KMS-11 (cell line): ENCODE measurements at regions not wholly inside any gene's neighbourhood (a gene's known extent, or its start where the extent isn't known, plus 50 kb on each side); places are given as distances from the start of the nearest gene placed in this dataset.
A peak's percentile ranks its signal among the peaks of the same experiment; 100 is the strongest.

ENCODE experiments used
- H2AFZ ChIP-seq: fragments of 200-600 bp; sonication (generic); 2 replicates; pipeline ENCODE4 v1.6.1; 2016; ENCODE audit warnings: antibody characterized with exemption, mixed run types, low read depth
- H3K27ac ChIP-seq: fragments of 200-600 bp; sonication (generic); 2 replicates; pipeline ENCODE4 v1.6.1; 2016; ENCODE audit warnings: mild to moderate bottlenecking, mixed run types
- H3K27me3 ChIP-seq: fragments of 200-600 bp; sonication (generic); 2 replicates; pipeline ENCODE4 v1.6.1; 2017; ENCODE audit warnings: mild to moderate bottlenecking, low read depth, mixed run types, moderate library complexity; ENCODE audit not compliant: insufficient read depth
- H3K36me3 ChIP-seq: fragments of 200-600 bp; sonication (generic); 2 replicates; pipeline ENCODE4 v1.6.1; 2017; ENCODE audit warnings: mild to moderate bottlenecking, mixed run types; ENCODE audit not compliant: insufficient read depth
- H3K4me1 ChIP-seq: fragments of 200-600 bp; sonication (generic); 2 replicates; pipeline ENCODE4 v1.6.1; 2016; ENCODE audit warnings: mild to moderate bottlenecking, low read depth, mixed run types; ENCODE audit not compliant: poor library complexity, severe bottlenecking
- H3K4me2 ChIP-seq: fragments of 200-600 bp; sonication (generic); 2 replicates; pipeline ENCODE4 v1.7.0; 2016; ENCODE audit warnings: mild to moderate bottlenecking, mixed run types
- H3K4me3 ChIP-seq: fragments of 200-600 bp; sonication (generic); IDR thresholded peaks from 2 replicates; pipeline ENCODE4 v1.6.1; 2017; ENCODE audit warnings: low read depth, low read length, mixed read lengths; ENCODE audit not compliant: insufficient read depth
- H3K79me2 ChIP-seq: fragments of 200-600 bp; sonication (generic); 2 replicates; pipeline ENCODE4 v1.6.1; 2016; ENCODE audit warnings: low read depth, mixed run types; ENCODE audit not compliant: insufficient read depth
- H3K9ac ChIP-seq: fragments of 200-600 bp; sonication (generic); 2 replicates; pipeline ENCODE4 v1.6.1; 2016; ENCODE audit warnings: mild to moderate bottlenecking, mixed run types
- H4K20me1 ChIP-seq: fragments of 200-600 bp; sonication (generic); 2 replicates; pipeline ENCODE4 v1.6.1; 2016; ENCODE audit warnings: mild to moderate bottlenecking, mixed run types; ENCODE audit not compliant: insufficient read depth
- CTCF ChIP-seq: fragments of 200-600 bp; sonication (generic); conservative IDR thresholded peaks from 2 replicates; pipeline ENCODE4 v1.6.1; 2017; ENCODE audit warnings: low read depth, mild to moderate bottlenecking, antibody characterized with exemption, low read length, moderate library complexity, mixed read lengths

GRCh38 chr7:119545118-119545517 lies 727.9 kb upstream of the KCND2 start:
- no peak for TF ChIP-seq CTCF
- no peaks in the 10 kb centered on the region for H4K20me1 ChIP-seq
- no peak overlapping the region for H3K4me2 ChIP-seq
- H3K27ac ChIP-seq, result no peak overlapping the region
- no peaks in the 10 kb centered on the region for H3K36me3 ChIP-seq
- H3K27me3 ChIP-seq, result no peaks in the 10 kb centered on the region
- H3K4me3 ChIP-seq, result no peak overlapping the region
- no peaks in the 10 kb centered on the region for H3K4me1 ChIP-seq
- no peak overlapping the region for H3K9ac ChIP-seq
- no peaks in the 10 kb centered on the region for H3K79me2 ChIP-seq
- H2AFZ ChIP-seq, result no peak overlapping the region

GRCh38 chr7:119555788-119556187 lies 717.2 kb upstream of the KCND2 start:
- Histone ChIP-seq H3K27ac (no peak overlapping the region), H3K4me2 (no peak overlapping the region), H3K4me1 (no peaks in the 10 kb centered on the region), H3K9ac (no peak overlapping the region), H3K36me3 (no peaks in the 10 kb centered on the region), H3K4me3 (no peak overlapping the region), H3K27me3 (no peaks in the 10 kb centered on the region), H3K79me2 (no peaks in the 10 kb centered on the region), H4K20me1 (no peaks in the 10 kb centered on the region), H2AFZ (0 out of 2 replicates have a peak overlapping the region, but pooled peaks have one; percentile 8)
- no peak for TF ChIP-seq CTCF

- Histone ChIP-seq H3K79me2 (no peaks in the 10 kb centered on the region), H3K4me1 (no peaks in the 10 kb centered on the region), H3K27ac (no peak overlapping the region), H3K36me3 (no peaks in the 10 kb centered on the region), H3K9ac (no peak overlapping the region), H4K20me1 (no peaks in the 10 kb centered on the region), H3K4me3 (no peak overlapping the region), H3K4me2 (no peak overlapping the region), H3K27me3 (no peaks in the 10 kb centered on the region), H2AFZ (no peak overlapping the region)
- TF ChIP-seq CTCF, result no peak
Measured at GRCh38 chr7:119556436-119556835, 716.5 kb upstream of the KCND2 start.

GRCh38 chr7:119561751-119562150 lies 711.2 kb upstream of the KCND2 start:
- no peak for TF ChIP-seq CTCF
- no peak overlapping the region for H3K4me3 ChIP-seq
- no peak overlapping the region for H2AFZ ChIP-seq
- H3K4me2 ChIP-seq, result no peak overlapping the region
- H3K79me2 ChIP-seq, result no peaks in the 10 kb centered on the region
- H3K36me3 ChIP-seq, result no peaks in the 10 kb centered on the region
- no peaks in the 10 kb centered on the region for H3K27me3 ChIP-seq
- H3K4me1 ChIP-seq, result no peaks in the 10 kb centered on the region
- H4K20me1 ChIP-seq, result no peaks in the 10 kb centered on the region
- H3K9ac ChIP-seq, result no peak overlapping the region
- H3K27ac ChIP-seq, result no peak overlapping the region

- Histone ChIP-seq H3K79me2 (no peaks in the 10 kb centered on the region), H2AFZ (no peak overlapping the region), H3K4me1 (no peaks in the 10 kb centered on the region), H3K27me3 (no peaks in the 10 kb centered on the region), H4K20me1 (no peaks in the 10 kb centered on the region), H3K27ac (no peak overlapping the region), H3K9ac (no peak overlapping the region), H3K4me2 (no peak overlapping the region), H3K36me3 (no peaks in the 10 kb centered on the region), H3K4me3 (no peak overlapping the region)
- no peak for TF ChIP-seq CTCF
Measured at GRCh38 chr7:119562839-119563238, 710.1 kb upstream of the KCND2 start.
